A673 (cell line): ENCODE measurements at regions not wholly inside any gene's neighbourhood (a gene's known extent, or its start where the extent isn't known, plus 50 kb on each side); places are given as distances from the start of the nearest gene placed in this dataset.

Source experiments
- BruUV-seq: library from RNA; stranded (reverse); fragments of 400-500 nt; replicated peaks from 2 replicates; lab custom pipeline; 2021; lab: Mats Ljungman, UMichigan
- CTCF ChIA-PET: fragments of 300-600 bp; sonication (Branson Sonifier 250); formaldehyde crosslinking; loops from one replicate; lab custom pipeline; 2022; ENCODE audit warnings: antibody characterized with exemption; lab: Charles Lee
- POLR2A ChIA-PET: fragments of 300-600 bp; sonication (Branson Sonifier 250); formaldehyde crosslinking; loops from one replicate; lab custom pipeline; 2022; ENCODE audit warnings: antibody characterized with exemption; ENCODE audit not compliant: low non-redundant PET; lab: Charles Lee
- DNase-seq: peaks from one replicate; pipeline ENCODE4 v3.0.0-alpha.2; 2015; ENCODE audit warnings: low spot score
- H3K27ac ChIP-seq: fragments of 200-600 bp; sonication (generic); 2 replicates; pipeline ENCODE4 v1.5.1; 2016; ENCODE audit warnings: mixed run types, low read depth, mild to moderate bottlenecking, mixed read lengths, antibody characterized with exemption, low read length; ENCODE audit not compliant: poor library complexity, severe bottlenecking
- H3K27me3 ChIP-seq: fragments of 200-600 bp; sonication (generic); replicated peaks from 2 replicates; pipeline ENCODE4 v1.6.1; 2017; ENCODE audit warnings: mixed run types, low read depth, mild to moderate bottlenecking, mixed read lengths, antibody characterized with exemption, low read length; ENCODE audit not compliant: insufficient read depth, poor library complexity
- H3K36me3 ChIP-seq: fragments of 200-600 bp; sonication (generic); 2 replicates; pipeline ENCODE4 v1.6.1; 2016; ENCODE audit warnings: mixed run types, mild to moderate bottlenecking, mixed read lengths, antibody characterized with exemption, low read length; ENCODE audit not compliant: insufficient read depth, poor library complexity, severe bottlenecking
- H3K4me1 ChIP-seq: fragments of 200-600 bp; sonication (generic); 2 replicates; pipeline ENCODE4 v1.6.1; 2017; ENCODE audit warnings: mixed run types, mild to moderate bottlenecking, mixed read lengths, antibody characterized with exemption, low read length; ENCODE audit not compliant: insufficient read depth, poor library complexity, severe bottlenecking
- H3K4me3 ChIP-seq: fragments of 200-600 bp; sonication (generic); 2 replicates; pipeline ENCODE4 v1.5.1; 2016; ENCODE audit warnings: low read depth, mixed run types, mild to moderate bottlenecking, mixed read lengths, low read length; ENCODE audit not compliant: poor library complexity, severe bottlenecking
- H3K9me3 ChIP-seq: fragments of 200-600 bp; sonication (generic); 2 replicates; pipeline ENCODE4 v1.6.1; 2016; ENCODE audit warnings: mixed run types, low read depth, mild to moderate bottlenecking, mixed read lengths, antibody characterized with exemption, low read length; ENCODE audit not compliant: poor library complexity, severe bottlenecking
- CTCF ChIP-seq: fragments of 300-800, 200-600 bp; sonication (generic); conservative IDR thresholded peaks from 2 replicates; pipeline ENCODE4 v1.5.1; 2017; ENCODE audit warnings: low read depth, mild to moderate bottlenecking, antibody characterized with exemption, low read length, moderate library complexity, mixed read lengths
- EZH2 ChIP-seq: fragments of 200-600 bp; sonication (generic); IDR thresholded peaks from 2 replicates; pipeline ENCODE4 v1.6.1; 2017; ENCODE audit warnings: borderline replicate concordance, low read depth, mild to moderate bottlenecking, mixed read lengths, antibody characterized with exemption, low read length; ENCODE audit not compliant: poor library complexity, severe bottlenecking
- intact Hi-C: fragments of 100-400 bp; cut with micrococcal nuclease; formaldehyde crosslinking; loops from one replicate; pipeline ENCODE4 v1.10.0; 2022; ENCODE audit not compliant: unreplicated experiment

- H3K4me3 ChIP-seq = no peak overlapping the region
- H3K4me1 ChIP-seq = no peaks in the 10 kb centered on the region
- ChIA-PET POLR2A (no interaction called here), CTCF (no interaction called here)
- no peak for DNase-seq
- peaks cover 59% of the 10 kb centered on the region for H3K27me3 ChIP-seq
- TF ChIP-seq CTCF = no peak
- TF ChIP-seq EZH2 = no peak
- no peak overlapping the region for H3K27ac ChIP-seq
- BruUV-seq = no TSS peak
- no peaks in the 10 kb centered on the region for H3K9me3 ChIP-seq
- intact Hi-C loops = no loop called here
- H3K36me3 ChIP-seq = no peaks in the 10 kb centered on the region
These were observed 208.9 kb upstream of the C1orf174 start for GRCh38 chr1:4108758-4109627.

- H3K27ac ChIP-seq = no peak overlapping the region
- no peaks in the 10 kb centered on the region for H3K36me3 ChIP-seq
- TF ChIP-seq EZH2 = no peak
- no peak for TF ChIP-seq CTCF
- no TSS peak for BruUV-seq
- intact Hi-C loops = no loop called here
- H3K27me3 ChIP-seq = peaks cover 59% of the 10 kb centered on the region
- CTCF ChIA-PET = no interaction called here
- no peak for DNase-seq
- POLR2A ChIA-PET = no interaction called here
- no peak overlapping the region for H3K4me3 ChIP-seq
- H3K9me3 ChIP-seq = no peaks in the 10 kb centered on the region
- H3K4me1 ChIP-seq = no peaks in the 10 kb centered on the region
These were observed 209.5 kb upstream of the C1orf174 start for GRCh38 chr1:4109628-4109940.

GRCh38 chr1:4110888-4111287 is 210.8 kb upstream of the C1orf174 start:
- DNase-seq = no peak
- intact Hi-C loops = no loop called here
- Histone ChIP-seq H3K4me3 (no peak overlapping the region), H3K27me3 (peaks cover 59% of the 10 kb centered on the region), H3K4me1 (no peaks in the 10 kb centered on the region), H3K9me3 (no peaks in the 10 kb centered on the region), H3K36me3 (no peaks in the 10 kb centered on the region), H3K27ac (no peak overlapping the region)
- CTCF ChIA-PET = no interaction called here
- POLR2A ChIA-PET = no interaction called here
- no TSS peak for BruUV-seq
- TF ChIP-seq EZH2 = no peak
- TF ChIP-seq CTCF = no peak
